HL-60 (cell line): ENCODE measurements at regions not wholly inside any gene's neighbourhood (a gene's known extent, or its start where the extent isn't known, plus 50 kb on each side); places are given as distances from the start of the nearest gene placed in this dataset.

Experiments
- DNase-seq, 2 experiments: peaks; one replicate each; pipeline ENCODE4 v3.0.0-alpha.2; 2010 to 2020; ENCODE audit warnings: low read depth in 1 of 2, low spot score in 1 of 2
- H3K27ac ChIP-seq: fragments of 250-450 bp; sonication (Bioruptor Pico); replicated peaks from 2 replicates; pipeline ENCODE4 v1.5.1; 2020; ENCODE audit warnings: mild to moderate bottlenecking, moderate library complexity
- H3K27me3 ChIP-seq: fragments of 250-450 bp; sonication (Bioruptor Pico); 2 replicates; pipeline ENCODE4 v1.5.1; 2021; ENCODE audit warnings: mild to moderate bottlenecking, moderate library complexity; ENCODE audit not compliant: insufficient read depth, poor library complexity, severe bottlenecking
- H3K4me3 ChIP-seq: replicated peaks from 2 replicates; pipeline ENCODE4 v1.5.1; 2011; ENCODE audit warnings: mild to moderate bottlenecking, control low read depth, low read length; ENCODE audit not compliant: insufficient read depth
- GABPA ChIP-seq: IDR thresholded peaks from 2 replicates; pipeline ENCODE4 v1.6.1; 2012; ENCODE audit warnings: low read depth
- POLR2AphosphoS5 ChIP-seq: IDR thresholded peaks from 2 replicates; pipeline ENCODE4 v1.6.1; 2012; ENCODE audit warnings: low read depth
- SPI1 ChIP-seq: IDR thresholded peaks from 2 replicates; pipeline ENCODE4 v1.6.1; 2012; ENCODE audit warnings: low read depth, mild to moderate bottlenecking, borderline replicate concordance
- TF ChIP-seq, protein P1 (sequence below): IDR thresholded peaks from 2 replicates; pipeline ENCODE4 v1.6.1; 2012; ENCODE audit warnings: low read depth; ENCODE audit not compliant: insufficient replicate concordance
- TF ChIP-seq, protein P2 (sequence below): IDR thresholded peaks from one replicate; pipeline ENCODE4 v1.5.1; 2011; ENCODE audit warnings: low read length, control low read depth, inconsistent platforms; ENCODE audit not compliant: insufficient read depth

DNA sequence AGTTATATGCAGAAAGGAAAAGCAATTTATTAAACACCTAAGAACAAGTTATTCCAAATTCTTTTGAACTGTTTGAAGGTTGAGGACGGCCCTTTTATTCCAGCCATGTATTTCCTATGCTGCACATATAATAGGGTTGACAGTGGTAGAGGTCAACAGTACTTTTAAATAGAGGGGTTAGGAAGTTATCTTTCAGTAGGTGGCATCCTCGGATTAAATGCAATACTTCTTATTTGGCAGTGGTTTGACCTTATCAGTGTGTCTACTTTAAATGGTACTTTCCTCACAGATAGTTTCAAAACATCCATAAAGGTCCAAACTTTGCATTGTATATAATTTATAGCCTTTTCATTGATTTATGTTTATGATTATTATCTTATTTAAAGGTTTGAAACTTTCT is 558.7 kb downstream of the TUSC7 start:
- Histone ChIP-seq H3K27me3 (no peaks in the 10 kb centered on the region), H3K27ac (no peak overlapping the region), H3K4me3 (no peak overlapping the region)
- DNase-seq, result no peak
- TF ChIP-seq SPI1 (no peak), POLR2AphosphoS5 (no peak), GABPA (no peak)
- TF ChIP-seq, protein P1, sequence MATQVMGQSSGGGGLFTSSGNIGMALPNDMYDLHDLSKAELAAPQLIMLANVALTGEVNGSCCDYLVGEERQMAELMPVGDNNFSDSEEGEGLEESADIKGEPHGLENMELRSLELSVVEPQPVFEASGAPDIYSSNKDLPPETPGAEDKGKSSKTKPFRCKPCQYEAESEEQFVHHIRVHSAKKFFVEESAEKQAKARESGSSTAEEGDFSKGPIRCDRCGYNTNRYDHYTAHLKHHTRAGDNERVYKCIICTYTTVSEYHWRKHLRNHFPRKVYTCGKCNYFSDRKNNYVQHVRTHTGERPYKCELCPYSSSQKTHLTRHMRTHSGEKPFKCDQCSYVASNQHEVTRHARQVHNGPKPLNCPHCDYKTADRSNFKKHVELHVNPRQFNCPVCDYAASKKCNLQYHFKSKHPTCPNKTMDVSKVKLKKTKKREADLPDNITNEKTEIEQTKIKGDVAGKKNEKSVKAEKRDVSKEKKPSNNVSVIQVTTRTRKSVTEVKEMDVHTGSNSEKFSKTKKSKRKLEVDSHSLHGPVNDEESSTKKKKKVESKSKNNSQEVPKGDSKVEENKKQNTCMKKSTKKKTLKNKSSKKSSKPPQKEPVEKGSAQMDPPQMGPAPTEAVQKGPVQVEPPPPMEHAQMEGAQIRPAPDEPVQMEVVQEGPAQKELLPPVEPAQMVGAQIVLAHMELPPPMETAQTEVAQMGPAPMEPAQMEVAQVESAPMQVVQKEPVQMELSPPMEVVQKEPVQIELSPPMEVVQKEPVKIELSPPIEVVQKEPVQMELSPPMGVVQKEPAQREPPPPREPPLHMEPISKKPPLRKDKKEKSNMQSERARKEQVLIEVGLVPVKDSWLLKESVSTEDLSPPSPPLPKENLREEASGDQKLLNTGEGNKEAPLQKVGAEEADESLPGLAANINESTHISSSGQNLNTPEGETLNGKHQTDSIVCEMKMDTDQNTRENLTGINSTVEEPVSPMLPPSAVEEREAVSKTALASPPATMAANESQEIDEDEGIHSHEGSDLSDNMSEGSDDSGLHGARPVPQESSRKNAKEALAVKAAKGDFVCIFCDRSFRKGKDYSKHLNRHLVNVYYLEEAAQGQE, result no peak
- TF ChIP-seq, protein P2, sequence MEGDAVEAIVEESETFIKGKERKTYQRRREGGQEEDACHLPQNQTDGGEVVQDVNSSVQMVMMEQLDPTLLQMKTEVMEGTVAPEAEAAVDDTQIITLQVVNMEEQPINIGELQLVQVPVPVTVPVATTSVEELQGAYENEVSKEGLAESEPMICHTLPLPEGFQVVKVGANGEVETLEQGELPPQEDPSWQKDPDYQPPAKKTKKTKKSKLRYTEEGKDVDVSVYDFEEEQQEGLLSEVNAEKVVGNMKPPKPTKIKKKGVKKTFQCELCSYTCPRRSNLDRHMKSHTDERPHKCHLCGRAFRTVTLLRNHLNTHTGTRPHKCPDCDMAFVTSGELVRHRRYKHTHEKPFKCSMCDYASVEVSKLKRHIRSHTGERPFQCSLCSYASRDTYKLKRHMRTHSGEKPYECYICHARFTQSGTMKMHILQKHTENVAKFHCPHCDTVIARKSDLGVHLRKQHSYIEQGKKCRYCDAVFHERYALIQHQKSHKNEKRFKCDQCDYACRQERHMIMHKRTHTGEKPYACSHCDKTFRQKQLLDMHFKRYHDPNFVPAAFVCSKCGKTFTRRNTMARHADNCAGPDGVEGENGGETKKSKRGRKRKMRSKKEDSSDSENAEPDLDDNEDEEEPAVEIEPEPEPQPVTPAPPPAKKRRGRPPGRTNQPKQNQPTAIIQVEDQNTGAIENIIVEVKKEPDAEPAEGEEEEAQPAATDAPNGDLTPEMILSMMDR, result no peak

DNA sequence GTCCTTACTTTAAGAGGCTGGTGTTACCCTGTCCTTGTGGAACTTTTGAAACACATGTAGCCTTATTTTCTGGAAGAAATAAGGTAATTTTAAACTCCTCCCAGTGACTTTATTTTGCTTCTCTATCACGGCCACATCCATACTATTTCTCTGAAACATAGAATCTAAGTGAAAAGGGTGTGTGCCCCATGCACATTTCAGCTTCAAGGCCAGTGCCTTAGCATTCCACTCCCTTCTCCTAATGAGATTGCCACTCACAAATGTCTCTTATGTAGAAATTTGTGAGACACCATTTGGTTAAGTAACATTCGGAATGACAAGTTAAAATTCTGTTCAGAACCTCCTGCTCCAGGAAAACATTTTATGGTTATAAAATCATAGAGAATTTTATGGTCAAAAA is 562.7 kb downstream of the TUSC7 start:
- no peak overlapping the region for H3K27ac ChIP-seq
- no peak for TF ChIP-seq POLR2AphosphoS5
- TF ChIP-seq, protein P2, result no peak
- TF ChIP-seq GABPA, result no peak
- TF ChIP-seq, protein P1, result no peak
- no peak for TF ChIP-seq SPI1
- no peaks in the 10 kb centered on the region for H3K27me3 ChIP-seq
- no peak overlapping the region for H3K4me3 ChIP-seq
- DNase-seq, result no peak

DNA sequence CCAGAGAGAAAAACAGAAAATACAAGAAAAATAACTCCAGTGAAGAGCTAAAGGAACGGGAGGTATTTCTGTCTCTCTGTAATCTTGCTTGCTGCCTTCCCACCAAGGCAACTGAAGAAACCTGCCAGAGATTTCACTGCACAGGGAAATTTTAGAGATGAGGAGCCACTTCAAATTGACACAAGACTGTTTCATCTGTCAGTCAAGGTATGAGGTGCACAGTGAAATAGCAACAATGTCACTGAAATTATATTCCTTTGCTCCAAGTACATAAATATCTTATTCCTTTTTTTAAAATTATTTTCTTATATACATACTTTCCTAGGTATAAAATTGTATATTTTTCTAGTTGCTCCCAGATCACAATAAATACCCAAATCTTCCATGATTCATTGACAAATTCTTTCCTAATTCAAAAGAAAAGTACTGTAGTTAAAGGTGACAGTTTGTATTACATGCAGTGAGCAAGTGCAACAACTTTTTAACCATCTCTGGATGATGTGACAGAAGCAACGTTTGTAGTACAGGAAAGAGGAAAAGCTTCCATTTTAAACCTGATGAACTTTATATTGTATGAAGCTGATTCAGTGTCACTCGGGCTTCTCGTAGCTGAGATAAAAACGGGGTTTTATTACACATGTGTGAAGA is 563.4 kb downstream of the TUSC7 start:
- TF ChIP-seq SPI1, result no peak
- no peak for TF ChIP-seq POLR2AphosphoS5
- TF ChIP-seq, protein P2, result no peak
- TF ChIP-seq, protein P1, result no peak
- no peak for TF ChIP-seq GABPA
- no peak overlapping the region for H3K27ac ChIP-seq
- no peak for DNase-seq
- H3K4me3 ChIP-seq, result no peak overlapping the region
- no peaks in the 10 kb centered on the region for H3K27me3 ChIP-seq
